ENCODE measurements at regions not wholly inside any gene's neighbourhood (a gene's known extent, or its start where the extent isn't known, plus 50 kb on each side); places are given as distances from the start of the nearest gene placed in this dataset.

- H3K4me1 ChIP-seq (ENCODE audit: low read depth), result no peaks in the 10 kb centered on the region
- no peaks in the 10 kb centered on the region for H3K27me3 ChIP-seq
- H3K9me3 ChIP-seq (ENCODE audit: low read depth), result no peaks in the 10 kb centered on the region
- no peaks in the 10 kb centered on the region for H3K36me3 ChIP-seq
- DNase-seq (ENCODE audit: low read depth in 1 of 2, low spot score in 1 of 2), result no peak
- H3K4me3 ChIP-seq, result no peak overlapping the region
- H3K27ac ChIP-seq, result no peak overlapping the region
- no peak for TF ChIP-seq CTCF (IDR thresholded peaks at IDR 0.05; ENCODE audit: low read depth, low read length)
Measured at GRCh38 chr4:119721878-119722277, 93.3 kb upstream of the PDE5A start.

- Histone ChIP-seq H3K27ac (no peak overlapping the region), H3K9me3 (ENCODE audit: low read depth) (no peaks in the 10 kb centered on the region), H3K4me3 (no peak overlapping the region), H3K4me1 (ENCODE audit: low read depth) (no peaks in the 10 kb centered on the region), H3K36me3 (no peaks in the 10 kb centered on the region), H3K27me3 (no peaks in the 10 kb centered on the region)
- DNase-seq (ENCODE audit: low read depth in 1 of 2, low spot score in 1 of 2), result no peak
- TF ChIP-seq CTCF (IDR thresholded peaks at IDR 0.05; ENCODE audit: low read depth, low read length), result no peak
Measured at GRCh38 chr4:119715490-119716445, 87.2 kb upstream of the PDE5A start.

DNA sequence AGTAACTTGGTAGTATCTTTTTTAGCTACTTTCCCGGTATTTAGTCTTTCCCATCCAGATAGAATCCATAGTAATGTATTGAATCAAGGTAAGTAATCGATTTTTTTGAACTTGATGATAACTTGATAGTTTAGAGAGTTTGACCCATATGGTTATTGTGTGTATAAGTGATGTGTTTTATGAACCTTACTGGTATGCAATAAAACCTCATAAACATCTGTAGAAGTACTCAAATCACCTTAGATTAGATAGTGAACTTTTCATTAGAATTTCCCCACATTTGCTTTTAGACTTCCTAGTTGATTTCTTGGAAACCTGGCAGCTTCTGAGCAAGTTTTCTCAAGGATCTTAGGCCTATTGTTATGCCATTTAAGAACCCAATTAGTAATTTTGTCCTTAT is 80.8 kb upstream of the PDE5A start:
- H3K4me1 ChIP-seq (ENCODE audit: low read depth), result no peaks in the 10 kb centered on the region
- no peaks in the 10 kb centered on the region for H3K9me3 ChIP-seq (ENCODE audit: low read depth)
- H3K27ac ChIP-seq, result no peak overlapping the region
- H3K36me3 ChIP-seq, result no peaks in the 10 kb centered on the region
- no peaks in the 10 kb centered on the region for H3K27me3 ChIP-seq
- TF ChIP-seq CTCF (IDR thresholded peaks at IDR 0.05; ENCODE audit: low read depth, low read length), result no peak
- no peak overlapping the region for H3K4me3 ChIP-seq
- no peak for DNase-seq (ENCODE audit: low read depth in 1 of 2, low spot score in 1 of 2)

GRCh38 chr4:119707336-119707735 is 78.7 kb upstream of the PDE5A start:
- no peak overlapping the region for H3K4me3 ChIP-seq
- no peak for TF ChIP-seq CTCF (IDR thresholded peaks at IDR 0.05; ENCODE audit: low read depth, low read length)
- no peak overlapping the region for H3K27ac ChIP-seq
- DNase-seq (ENCODE audit: low read depth in 1 of 2, low spot score in 1 of 2), result no peak
- H3K27me3 ChIP-seq, result no peaks in the 10 kb centered on the region
- no peaks in the 10 kb centered on the region for H3K36me3 ChIP-seq
- H3K9me3 ChIP-seq (ENCODE audit: low read depth), result no peaks in the 10 kb centered on the region
- H3K4me1 ChIP-seq (ENCODE audit: low read depth), result no peaks in the 10 kb centered on the region

DNA sequence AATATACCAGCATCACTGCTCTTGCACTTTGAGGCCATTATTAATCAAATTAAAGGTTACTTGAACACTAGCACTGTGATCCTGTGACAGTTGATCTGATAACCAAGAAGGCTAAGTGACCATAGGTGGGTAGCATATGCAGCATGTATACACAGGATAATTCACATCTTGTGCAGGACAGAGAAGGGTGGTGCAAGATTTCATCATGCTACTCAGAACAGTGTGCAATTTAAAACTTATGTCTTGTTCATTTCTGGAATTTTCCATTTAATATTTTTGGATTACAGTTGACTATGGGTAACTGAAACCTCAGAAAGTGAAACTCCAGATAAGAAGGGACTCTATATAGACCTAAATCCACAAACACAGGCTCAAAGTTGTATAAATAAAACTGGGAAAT is 78.2 kb upstream of the PDE5A start:
- TF ChIP-seq CTCF (IDR thresholded peaks at IDR 0.05; ENCODE audit: low read depth, low read length), result no peak
- H3K9me3 ChIP-seq (ENCODE audit: low read depth), result no peaks in the 10 kb centered on the region
- H3K27ac ChIP-seq, result no peak overlapping the region
- H3K27me3 ChIP-seq, result no peaks in the 10 kb centered on the region
- DNase-seq (ENCODE audit: low read depth in 1 of 2, low spot score in 1 of 2), result no peak
- H3K4me1 ChIP-seq (ENCODE audit: low read depth), result no peaks in the 10 kb centered on the region
- no peak overlapping the region for H3K4me3 ChIP-seq
- H3K36me3 ChIP-seq, result no peaks in the 10 kb centered on the region

All from cardiac muscle cell (in vitro differentiated cells and primary cell).